Lower lobe of right lung (tissue), 2 donors: ENCODE measurements at regions not wholly inside any gene's neighbourhood (a gene's known extent, or its start where the extent isn't known, plus 50 kb on each side); places are given as distances from the start of the nearest gene placed in this dataset.

Experiments
- ATAC-seq, 2 donors: fragments of 200-7000 bp; cut with Tn5 transposase; one replicate each; pipeline ENCODE4 v1.9.1; 2020 to 2022; ENCODE audit warnings: mild to moderate bottlenecking in 2 of 2, moderate library complexity in 2 of 2
- DNase-seq: peaks from one replicate; pipeline ENCODE4 v3.0.0-alpha.2; 2020
- H3K27ac ChIP-seq: fragments of 200-600 bp; one replicate; pipeline ENCODE4 v1.8.0; 2022
- H3K27me3 ChIP-seq: fragments of 200-600 bp; one replicate; pipeline ENCODE4 v1.8.0; 2022; ENCODE audit warnings: low read depth
- H3K36me3 ChIP-seq: fragments of 200-600 bp; one replicate; pipeline ENCODE4 v1.8.0; 2022; ENCODE audit warnings: mild to moderate bottlenecking
- H3K4me1 ChIP-seq: fragments of 200-600 bp; one replicate; pipeline ENCODE4 v1.8.0; 2022
- H3K4me3 ChIP-seq: fragments of 200-600 bp; one replicate; pipeline ENCODE4 v1.8.0; 2022; ENCODE audit warnings: mild to moderate bottlenecking
- H3K9me3 ChIP-seq: fragments of 200-600 bp; one replicate; pipeline ENCODE4 v1.8.0; 2022
- intact Hi-C: fragments of 100-400 bp; cut with DNase I; formaldehyde crosslinking; loops from one replicate; pipeline ENCODE4 v1.11.0; 2022
- TF ChIP-seq, protein P1 (sequence below): fragments of 200-600 bp; IDR thresholded peaks from one replicate; pipeline ENCODE4 v1.8.0; 2022; ENCODE audit warnings: antibody characterized with exemption, mild to moderate bottlenecking
- donor health status: DM: no; HTN: yes; CAD: no; lungs with severe emphysema.

GRCh38 chr17:68771867-68772515 lies 170.8 kb upstream of the FAM20A start:
- TF ChIP-seq, protein P1, sequence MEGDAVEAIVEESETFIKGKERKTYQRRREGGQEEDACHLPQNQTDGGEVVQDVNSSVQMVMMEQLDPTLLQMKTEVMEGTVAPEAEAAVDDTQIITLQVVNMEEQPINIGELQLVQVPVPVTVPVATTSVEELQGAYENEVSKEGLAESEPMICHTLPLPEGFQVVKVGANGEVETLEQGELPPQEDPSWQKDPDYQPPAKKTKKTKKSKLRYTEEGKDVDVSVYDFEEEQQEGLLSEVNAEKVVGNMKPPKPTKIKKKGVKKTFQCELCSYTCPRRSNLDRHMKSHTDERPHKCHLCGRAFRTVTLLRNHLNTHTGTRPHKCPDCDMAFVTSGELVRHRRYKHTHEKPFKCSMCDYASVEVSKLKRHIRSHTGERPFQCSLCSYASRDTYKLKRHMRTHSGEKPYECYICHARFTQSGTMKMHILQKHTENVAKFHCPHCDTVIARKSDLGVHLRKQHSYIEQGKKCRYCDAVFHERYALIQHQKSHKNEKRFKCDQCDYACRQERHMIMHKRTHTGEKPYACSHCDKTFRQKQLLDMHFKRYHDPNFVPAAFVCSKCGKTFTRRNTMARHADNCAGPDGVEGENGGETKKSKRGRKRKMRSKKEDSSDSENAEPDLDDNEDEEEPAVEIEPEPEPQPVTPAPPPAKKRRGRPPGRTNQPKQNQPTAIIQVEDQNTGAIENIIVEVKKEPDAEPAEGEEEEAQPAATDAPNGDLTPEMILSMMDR = peak; percentile 60
- intact Hi-C loops = loop anchor here (10.0 kb wide), 1 partner anchor 463 kb away; no protein-coding TSS in a partner anchor
- Histone ChIP-seq H3K36me3 (no peaks in the 10 kb centered on the region), H3K4me3 (peak overlapping the region; percentile 25), H3K27ac (peak overlapping the region; percentile 39), H3K4me1 (peaks cover 4% of the 10 kb centered on the region), H3K9me3 (no peaks in the 10 kb centered on the region), H3K27me3 (no peaks in the 10 kb centered on the region)
- ATAC-seq (peak; percentile 75 to 82), DNase-seq (no peak)

- ATAC-seq (no peak), DNase-seq (no peak)
- peaks cover 4% of the 10 kb centered on the region for H3K4me1 ChIP-seq
- H3K27ac ChIP-seq = no peak overlapping the region
- no peaks in the 10 kb centered on the region for H3K27me3 ChIP-seq
- intact Hi-C loops = loop anchor here (10.0 kb wide), 1 partner anchor 196 kb away; no protein-coding TSS in a partner anchor
- no peak overlapping the region for H3K4me3 ChIP-seq
- no peaks in the 10 kb centered on the region for H3K36me3 ChIP-seq
- H3K9me3 ChIP-seq = no peaks in the 10 kb centered on the region
- TF ChIP-seq, protein P1 = no peak
Measured at GRCh38 chr17:68768804-68769203, 167.6 kb upstream of the FAM20A start.

- intact Hi-C loops = loop anchor here (10.0 kb wide), 1 partner anchor 198 kb away; no protein-coding TSS in a partner anchor
- TF ChIP-seq, protein P1 = no peak
- H3K4me1 ChIP-seq = no peaks in the 10 kb centered on the region
- no peak overlapping the region for H3K27ac ChIP-seq
- ATAC-seq (no peak), DNase-seq (no peak)
- no peak overlapping the region for H3K4me3 ChIP-seq
- no peaks in the 10 kb centered on the region for H3K9me3 ChIP-seq
- no peaks in the 10 kb centered on the region for H3K27me3 ChIP-seq
- no peaks in the 10 kb centered on the region for H3K36me3 ChIP-seq
Measured at GRCh38 chr17:68766640-68767039, 165.5 kb upstream of the FAM20A start.

GRCh38 chr17:68763562-68763961 lies 162.4 kb upstream of the FAM20A start:
- Histone ChIP-seq H3K27me3 (no peaks in the 10 kb centered on the region), H3K9me3 (no peaks in the 10 kb centered on the region), H3K4me3 (no peak overlapping the region), H3K27ac (no peak overlapping the region), H3K4me1 (peaks cover 9% of the 10 kb centered on the region), H3K36me3 (no peaks in the 10 kb centered on the region)
- DNase-seq = no peak
- TF ChIP-seq, protein P1 = no peak
- no peak for ATAC-seq
- intact Hi-C loops = loop anchor here (10.0 kb wide), 1 partner anchor 201 kb away; no protein-coding TSS in a partner anchor

- intact Hi-C loops = loop anchor here (10.0 kb wide), 1 partner anchor 202 kb away; no protein-coding TSS in a partner anchor
- ATAC-seq (no peak), DNase-seq (no peak)
- no peak overlapping the region for H3K27ac ChIP-seq
- no peak overlapping the region for H3K4me3 ChIP-seq
- H3K4me1 ChIP-seq = peaks cover 9% of the 10 kb centered on the region
- no peaks in the 10 kb centered on the region for H3K36me3 ChIP-seq
- no peaks in the 10 kb centered on the region for H3K27me3 ChIP-seq
- H3K9me3 ChIP-seq = no peaks in the 10 kb centered on the region
- TF ChIP-seq, protein P1 = no peak
Measured at GRCh38 chr17:68762911-68763310, 161.7 kb upstream of the FAM20A start.
